ENCODE measurements at regions not wholly inside any gene's neighbourhood (a gene's known extent, or its start where the extent isn't known, plus 50 kb on each side); places are given as distances from the start of the nearest gene placed in this dataset.

DNA sequence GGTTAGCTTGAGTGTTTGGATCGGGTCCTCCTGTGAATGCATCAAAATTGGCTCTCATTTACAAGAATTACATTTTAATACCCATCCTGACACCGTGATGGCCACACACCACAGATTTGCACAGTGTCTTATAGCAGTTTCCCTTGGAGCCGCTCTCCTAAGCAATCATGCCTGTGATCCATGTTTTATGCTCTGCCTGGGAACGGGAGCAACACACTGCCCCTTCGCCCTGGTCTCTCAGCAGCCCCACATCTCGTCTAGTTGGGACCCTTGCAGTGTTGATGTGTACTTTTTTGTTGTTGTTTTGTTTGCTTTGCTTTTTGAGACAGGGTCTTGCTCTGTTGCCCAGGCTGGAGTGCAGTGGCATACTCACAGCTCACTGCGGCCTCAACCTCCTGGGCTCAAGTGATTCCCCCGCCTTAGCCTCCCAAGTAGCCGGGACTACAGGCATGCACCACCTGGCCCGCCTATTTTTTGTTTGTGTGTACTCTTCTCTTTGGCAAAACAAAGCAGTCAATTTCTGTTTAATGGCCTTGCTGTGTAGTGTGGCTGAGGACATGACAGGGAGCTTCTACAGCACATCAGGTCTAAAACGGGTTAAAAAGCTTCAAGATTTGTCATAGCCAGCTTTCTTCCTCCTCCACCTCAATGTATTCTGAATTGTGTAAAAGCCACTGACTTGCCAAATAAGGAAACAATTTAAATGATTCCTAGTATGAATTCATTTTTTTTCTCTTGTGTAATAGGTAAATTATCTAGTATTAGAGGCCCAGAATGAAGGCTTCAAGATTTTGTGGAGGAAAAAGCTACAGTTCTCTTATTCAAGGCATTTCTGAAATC is 101.6 kb upstream of the TBCA start:
- Histone ChIP-seq H3K27me3 (no peaks in the 10 kb centered on the region), H3K4me1 (no peaks in the 10 kb centered on the region), H3K9me3 (no peaks in the 10 kb centered on the region), H3K36me3 (no peaks in the 10 kb centered on the region), H3K27ac (no peak overlapping the region), H3K4me3 (no peak overlapping the region)
- DNase-seq (ENCODE audit: low spot score in 2 of 2) = no peak
- WGBS = 92% methylated on average over 11 of the region's 11 CpGs
- TF ChIP-seq EP300 (IDR thresholded peaks at IDR 0.05) = no peak
- no peak for TF ChIP-seq POLR2AphosphoS5 (IDR thresholded peaks at IDR 0.05)
- TF ChIP-seq POLR2A (IDR thresholded peaks at IDR 0.05) = no peak
- TF ChIP-seq, protein P1, sequence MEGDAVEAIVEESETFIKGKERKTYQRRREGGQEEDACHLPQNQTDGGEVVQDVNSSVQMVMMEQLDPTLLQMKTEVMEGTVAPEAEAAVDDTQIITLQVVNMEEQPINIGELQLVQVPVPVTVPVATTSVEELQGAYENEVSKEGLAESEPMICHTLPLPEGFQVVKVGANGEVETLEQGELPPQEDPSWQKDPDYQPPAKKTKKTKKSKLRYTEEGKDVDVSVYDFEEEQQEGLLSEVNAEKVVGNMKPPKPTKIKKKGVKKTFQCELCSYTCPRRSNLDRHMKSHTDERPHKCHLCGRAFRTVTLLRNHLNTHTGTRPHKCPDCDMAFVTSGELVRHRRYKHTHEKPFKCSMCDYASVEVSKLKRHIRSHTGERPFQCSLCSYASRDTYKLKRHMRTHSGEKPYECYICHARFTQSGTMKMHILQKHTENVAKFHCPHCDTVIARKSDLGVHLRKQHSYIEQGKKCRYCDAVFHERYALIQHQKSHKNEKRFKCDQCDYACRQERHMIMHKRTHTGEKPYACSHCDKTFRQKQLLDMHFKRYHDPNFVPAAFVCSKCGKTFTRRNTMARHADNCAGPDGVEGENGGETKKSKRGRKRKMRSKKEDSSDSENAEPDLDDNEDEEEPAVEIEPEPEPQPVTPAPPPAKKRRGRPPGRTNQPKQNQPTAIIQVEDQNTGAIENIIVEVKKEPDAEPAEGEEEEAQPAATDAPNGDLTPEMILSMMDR (IDR thresholded peaks at IDR 0.05) = no peak

DNA sequence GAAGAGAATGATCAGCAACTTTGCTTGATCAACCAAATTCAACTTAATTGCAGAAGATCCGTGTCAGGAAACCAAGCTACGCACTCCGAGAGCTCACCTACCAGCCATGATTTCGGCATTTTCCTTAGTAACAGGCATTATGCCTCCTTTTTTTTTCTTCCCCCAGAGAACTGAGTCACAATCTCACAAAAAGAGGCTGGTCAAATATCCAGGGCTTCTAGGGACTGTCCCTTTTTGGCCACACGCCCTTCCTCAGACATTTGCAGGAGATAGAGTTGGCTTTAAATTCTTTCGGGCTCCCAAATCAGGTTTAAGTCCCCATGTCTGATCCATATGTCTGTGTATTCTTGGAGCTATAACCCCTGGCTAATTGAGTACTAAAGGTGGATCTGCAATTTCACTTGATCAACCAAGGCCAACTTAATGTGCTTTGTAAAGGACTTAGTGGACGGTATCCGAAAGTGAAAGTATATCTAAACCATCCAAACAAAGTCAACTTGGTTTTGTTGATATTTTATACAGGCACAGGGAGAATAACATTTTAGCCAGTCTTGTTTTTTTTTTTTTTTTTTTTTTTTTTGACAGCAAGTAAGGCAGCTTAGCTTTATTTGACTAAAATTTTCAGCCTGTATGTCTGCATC is 100.8 kb upstream of the TBCA start:
- no peak for DNase-seq (ENCODE audit: low spot score in 2 of 2)
- Histone ChIP-seq H3K4me3 (no peak overlapping the region), H3K36me3 (no peaks in the 10 kb centered on the region), H3K27me3 (no peaks in the 10 kb centered on the region), H3K4me1 (no peaks in the 10 kb centered on the region), H3K9me3 (no peaks in the 10 kb centered on the region), H3K27ac (no peak overlapping the region)
- no peak for TF ChIP-seq POLR2AphosphoS5 (IDR thresholded peaks at IDR 0.05)
- WGBS = 86% methylated on average over 8 of the region's 8 CpGs

DNA sequence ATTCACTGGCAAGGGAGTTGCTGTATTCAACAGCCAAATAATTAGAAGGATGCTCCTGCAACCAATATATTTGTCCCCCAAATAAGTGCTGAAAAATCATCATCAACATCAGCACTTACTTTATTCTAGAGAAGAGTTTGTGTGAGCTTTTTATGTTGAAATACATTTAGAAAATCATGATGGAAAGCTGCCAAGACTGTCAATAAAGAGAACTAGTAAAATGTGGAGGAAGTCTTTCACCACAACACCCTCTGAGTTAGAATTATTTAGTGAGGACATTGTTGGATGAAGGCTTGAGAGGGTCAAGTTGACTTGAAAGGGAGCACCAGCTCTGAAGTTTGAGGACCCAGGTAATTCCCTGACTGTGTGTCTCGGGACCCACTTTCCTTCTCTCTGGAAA is 100.2 kb upstream of the TBCA start:
- no peaks in the 10 kb centered on the region for H3K27me3 ChIP-seq
- no peak for TF ChIP-seq POLR2AphosphoS5 (IDR thresholded peaks at IDR 0.05)
- TF ChIP-seq EP300 (IDR thresholded peaks at IDR 0.05) = no peak
- TF ChIP-seq, protein P1 (IDR thresholded peaks at IDR 0.05) = no peak
- no peak for TF ChIP-seq POLR2A (IDR thresholded peaks at IDR 0.05)
- H3K4me3 ChIP-seq = no peak overlapping the region
- H3K27ac ChIP-seq = no peak overlapping the region
- no peaks in the 10 kb centered on the region for H3K4me1 ChIP-seq
- 96% methylated on average over 1 of the region's 1 CpG for WGBS
- DNase-seq (ENCODE audit: low spot score in 2 of 2) = no peak
- H3K36me3 ChIP-seq = no peaks in the 10 kb centered on the region
- no peaks in the 10 kb centered on the region for H3K9me3 ChIP-seq

DNA sequence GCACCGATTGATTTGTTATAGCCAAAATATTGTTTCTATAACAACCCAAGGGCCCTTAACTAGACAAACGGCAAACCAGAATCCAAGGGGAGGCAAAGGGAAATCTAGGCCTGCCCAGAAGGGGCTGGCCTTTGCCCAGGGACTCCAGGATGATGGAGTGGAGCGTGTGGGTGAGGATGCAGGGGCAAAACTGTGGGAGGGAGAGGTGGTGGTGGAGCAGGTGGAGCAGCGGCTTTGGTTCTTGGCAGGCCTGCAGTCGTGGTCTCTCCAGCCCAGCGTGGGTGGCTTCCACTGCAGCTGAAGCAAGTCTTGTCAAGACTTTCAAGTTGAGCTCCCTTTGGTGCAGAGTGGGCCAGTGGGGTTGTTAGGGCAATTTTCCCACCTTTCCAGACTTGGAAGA is 98.6 kb upstream of the TBCA start:
- Histone ChIP-seq H3K4me1 (no peaks in the 10 kb centered on the region), H3K36me3 (no peaks in the 10 kb centered on the region), H3K9me3 (no peaks in the 10 kb centered on the region), H3K27me3 (no peaks in the 10 kb centered on the region), H3K27ac (no peak overlapping the region), H3K4me3 (no peak overlapping the region)
- no peak for DNase-seq (ENCODE audit: low spot score in 2 of 2)
- TF ChIP-seq, protein P1 (IDR thresholded peaks at IDR 0.05) = no peak
- WGBS = 71% methylated on average over 6 of the region's 6 CpGs

DNA sequence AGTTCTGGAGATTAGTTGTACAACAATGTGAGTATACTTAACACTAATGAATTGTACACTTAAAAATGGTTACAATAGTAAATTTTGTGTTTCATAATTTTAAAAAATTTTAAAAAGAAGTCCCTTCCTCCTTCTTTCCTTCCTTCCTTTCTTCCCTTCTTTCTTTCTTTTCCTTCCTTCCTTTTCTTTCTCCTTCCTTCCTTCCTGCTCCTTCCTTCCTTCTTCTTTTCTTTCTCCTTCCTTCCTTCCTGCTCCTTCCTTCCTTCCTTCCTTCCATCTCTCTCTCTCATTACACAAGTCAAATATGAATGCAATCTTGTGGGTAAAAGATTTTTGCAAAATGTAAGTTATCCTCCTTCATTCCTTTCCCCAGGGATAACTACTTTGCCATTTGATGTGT is 97.1 kb upstream of the TBCA start:
- no peak for DNase-seq (ENCODE audit: low spot score in 2 of 2)
- no peak overlapping the region for H3K27ac ChIP-seq
- TF ChIP-seq POLR2A (IDR thresholded peaks at IDR 0.05) (no peak), EP300 (IDR thresholded peaks at IDR 0.05) (no peak), POLR2AphosphoS5 (IDR thresholded peaks at IDR 0.05) (no peak)
- TF ChIP-seq, protein P1 (IDR thresholded peaks at IDR 0.05) = no peak
- no peaks in the 10 kb centered on the region for H3K36me3 ChIP-seq
- H3K27me3 ChIP-seq = no peaks in the 10 kb centered on the region
- no peaks in the 10 kb centered on the region for H3K4me1 ChIP-seq
- no peaks in the 10 kb centered on the region for H3K9me3 ChIP-seq
- no peak overlapping the region for H3K4me3 ChIP-seq

All from suprapubic skin (tissue), 4 donors.